ENCODE measurements at regions not wholly inside any gene's neighbourhood (a gene's known extent, or its start where the extent isn't known, plus 50 kb on each side); places are given as distances from the start of the nearest gene placed in this dataset.
"Not testable (repeated sequence)": the region's sequence is repeated elsewhere in the genome, so short reads cannot be mapped to it uniquely, and the experiment has no call there.

DNA sequence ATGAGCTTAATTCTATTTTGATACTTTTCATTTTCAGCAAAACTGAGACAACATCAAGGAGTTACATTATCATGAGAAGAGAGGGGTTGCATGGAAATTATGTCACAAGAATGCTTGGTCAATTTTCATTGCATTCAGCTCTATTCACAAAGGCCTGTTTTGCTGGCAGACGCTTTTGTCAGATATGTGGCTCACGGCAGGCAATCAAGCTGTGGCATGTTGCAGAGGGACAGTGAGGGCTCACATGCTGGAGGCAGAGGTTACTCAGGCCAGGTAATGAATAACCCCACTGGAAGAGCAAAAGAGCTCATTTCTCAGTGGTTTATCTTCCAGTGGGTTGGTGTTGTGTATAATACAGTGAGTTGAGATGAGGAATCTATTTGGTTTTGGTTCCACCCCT is 98.7 kb upstream of the RBFOX1 start:
- H3K4me1 ChIP-seq = no peaks in the 10 kb centered on the region
- intact Hi-C loops (cut with DNase I) = no loop called here
- H3K27me3 ChIP-seq = no peaks in the 10 kb centered on the region
- no peaks in the 10 kb centered on the region for H3K36me3 ChIP-seq (replicated peaks in 1 of 2; ENCODE audit: insufficient read depth in 1 of 2, low read depth in 2 of 2)
- no peaks in the 10 kb centered on the region for H3K9me3 ChIP-seq
- H3K4me3 ChIP-seq = no peak overlapping the region
- WGBS, 2 donors = 40 to 49% methylated on average over 2 of the region's 2 CpGs
- ATAC-seq (no peak), DNase-seq (no peak)
- H3K27ac ChIP-seq = no peak overlapping the region
- TF ChIP-seq, protein P1, sequence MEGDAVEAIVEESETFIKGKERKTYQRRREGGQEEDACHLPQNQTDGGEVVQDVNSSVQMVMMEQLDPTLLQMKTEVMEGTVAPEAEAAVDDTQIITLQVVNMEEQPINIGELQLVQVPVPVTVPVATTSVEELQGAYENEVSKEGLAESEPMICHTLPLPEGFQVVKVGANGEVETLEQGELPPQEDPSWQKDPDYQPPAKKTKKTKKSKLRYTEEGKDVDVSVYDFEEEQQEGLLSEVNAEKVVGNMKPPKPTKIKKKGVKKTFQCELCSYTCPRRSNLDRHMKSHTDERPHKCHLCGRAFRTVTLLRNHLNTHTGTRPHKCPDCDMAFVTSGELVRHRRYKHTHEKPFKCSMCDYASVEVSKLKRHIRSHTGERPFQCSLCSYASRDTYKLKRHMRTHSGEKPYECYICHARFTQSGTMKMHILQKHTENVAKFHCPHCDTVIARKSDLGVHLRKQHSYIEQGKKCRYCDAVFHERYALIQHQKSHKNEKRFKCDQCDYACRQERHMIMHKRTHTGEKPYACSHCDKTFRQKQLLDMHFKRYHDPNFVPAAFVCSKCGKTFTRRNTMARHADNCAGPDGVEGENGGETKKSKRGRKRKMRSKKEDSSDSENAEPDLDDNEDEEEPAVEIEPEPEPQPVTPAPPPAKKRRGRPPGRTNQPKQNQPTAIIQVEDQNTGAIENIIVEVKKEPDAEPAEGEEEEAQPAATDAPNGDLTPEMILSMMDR (IDR thresholded peaks at IDR 0.05) = no peak
- TF ChIP-seq POLR2A (IDR thresholded peaks at IDR 0.05) = no peak

DNA sequence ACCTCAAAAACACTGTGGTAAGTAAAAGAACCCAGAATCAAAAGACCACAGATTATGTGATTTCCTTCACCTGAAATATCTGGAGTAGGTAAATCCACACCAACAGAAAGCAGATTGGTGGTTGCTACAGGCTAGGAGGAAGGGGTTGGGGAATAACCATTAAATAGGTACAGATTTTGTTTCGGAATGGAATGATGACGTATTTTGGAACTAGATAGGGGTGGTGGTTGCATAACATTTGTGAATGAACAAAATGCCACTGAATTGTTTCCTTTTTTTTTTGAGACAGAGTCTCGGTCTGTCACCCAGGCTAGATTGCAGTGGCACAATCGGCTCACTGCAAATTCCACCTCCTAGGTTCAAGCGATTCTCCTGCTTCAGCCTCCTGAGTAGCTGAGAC is 100.9 kb upstream of the RBFOX1 start:
- Histone ChIP-seq H3K4me1 (no peaks in the 10 kb centered on the region), H3K9me3 (no peaks in the 10 kb centered on the region), H3K36me3 (replicated peaks in 1 of 2; ENCODE audit: insufficient read depth in 1 of 2, low read depth in 2 of 2) (no peaks in the 10 kb centered on the region), H3K4me3 (no peak overlapping the region), H3K27ac (no peak overlapping the region), H3K27me3 (no peaks in the 10 kb centered on the region)
- TF ChIP-seq, protein P1 (IDR thresholded peaks at IDR 0.05) = no peak
- no peak for TF ChIP-seq POLR2A (IDR thresholded peaks at IDR 0.05)
- WGBS, 2 donors = 81 to 83% methylated on average over 5 of the region's 5 CpGs
- DNase-seq (no peak), ATAC-seq (no peak)
- intact Hi-C loops (cut with DNase I) = no loop called here

DNA sequence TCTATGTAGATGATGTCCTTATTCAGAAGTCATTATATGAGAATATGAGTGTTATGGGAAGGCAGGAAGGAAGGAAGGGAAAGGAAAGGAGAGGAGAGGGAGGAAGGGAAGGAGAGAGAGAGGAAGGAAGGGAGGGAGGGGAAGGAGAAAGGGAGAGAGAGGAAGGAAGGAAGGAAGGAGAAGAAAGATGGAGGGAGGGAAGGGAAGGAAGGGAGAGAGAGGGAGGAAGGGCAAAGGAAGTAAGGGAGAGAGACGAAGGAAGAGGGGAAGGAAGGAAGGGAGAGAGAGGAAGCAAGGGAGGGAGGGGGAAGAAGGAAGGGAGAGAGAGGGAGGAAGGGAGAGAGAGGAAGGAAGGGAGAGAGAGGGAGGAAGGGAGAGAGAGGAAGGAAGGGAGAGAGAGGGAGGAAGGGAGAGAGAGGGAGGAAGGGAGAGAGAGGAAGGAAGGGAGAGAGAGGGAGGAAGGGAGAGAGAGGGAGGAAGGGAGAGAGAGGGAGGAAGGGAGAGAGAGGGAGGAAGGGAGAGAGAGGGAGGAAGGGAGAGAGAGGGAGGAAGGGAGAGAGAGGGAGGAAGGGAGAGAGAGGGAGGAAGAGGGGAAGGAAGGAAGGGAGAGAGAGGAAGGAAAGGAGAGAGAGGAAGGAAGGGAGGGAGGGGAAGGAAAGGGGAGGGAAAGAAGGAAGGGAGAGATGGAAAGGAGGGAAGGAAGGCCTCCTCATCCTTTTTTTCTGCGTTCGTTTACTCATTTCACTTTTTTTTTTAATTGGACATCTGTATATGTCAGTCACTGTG is 103.0 kb upstream of the RBFOX1 start:
- ATAC-seq; H3K4me1 ChIP-seq; H3K27me3 ChIP-seq; intact Hi-C loops (cut with DNase I); H3K4me3 ChIP-seq; H3K36me3 ChIP-seq (replicated peaks in 1 of 2; ENCODE audit: insufficient read depth in 1 of 2, low read depth in 2 of 2); DNase-seq; H3K27ac ChIP-seq; H3K9me3 ChIP-seq: not testable (repeated sequence)
- 42 to 73% methylated on average over 3 of the region's 3 CpGs for WGBS, 2 donors

DNA sequence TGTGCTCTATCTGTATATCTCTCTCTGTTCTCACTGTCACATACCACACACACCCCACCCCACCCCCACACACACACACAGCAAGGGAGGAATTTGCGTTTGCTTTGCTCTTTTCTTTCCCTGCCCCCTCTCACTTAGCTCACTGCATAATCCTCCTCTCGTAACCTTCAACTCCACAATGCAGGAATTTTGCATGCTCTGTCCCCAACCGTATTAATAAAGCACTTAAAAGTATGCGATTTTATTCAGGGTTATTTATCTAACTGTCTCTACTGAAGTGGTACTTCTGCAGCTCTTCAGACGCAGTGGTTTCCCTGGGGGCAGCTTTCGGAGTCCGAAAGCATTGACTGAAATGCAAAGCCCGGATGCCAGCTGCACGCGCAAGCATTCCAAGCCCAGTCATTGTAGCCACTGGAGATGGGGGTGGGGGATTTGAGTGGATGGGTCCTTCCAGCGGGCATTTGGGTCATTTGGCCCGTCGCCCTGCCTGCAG is 105.4 kb upstream of the RBFOX1 start:
- no peaks in the 10 kb centered on the region for H3K4me1 ChIP-seq
- intact Hi-C loops (cut with DNase I) = no loop called here
- no peaks in the 10 kb centered on the region for H3K36me3 ChIP-seq (replicated peaks in 1 of 2; ENCODE audit: insufficient read depth in 1 of 2, low read depth in 2 of 2)
- H3K9me3 ChIP-seq = no peaks in the 10 kb centered on the region
- 14 to 28% methylated on average over 11 to 13 of the region's 13 CpGs for WGBS, 2 donors
- no peak overlapping the region for H3K4me3 ChIP-seq
- TF ChIP-seq, protein P1 (IDR thresholded peaks at IDR 0.05) = no peak
- no peak for TF ChIP-seq POLR2A (IDR thresholded peaks at IDR 0.05)
- no peaks in the 10 kb centered on the region for H3K27me3 ChIP-seq
- no peak overlapping the region for H3K27ac ChIP-seq
- ATAC-seq (no peak), DNase-seq (no peak)

DNA sequence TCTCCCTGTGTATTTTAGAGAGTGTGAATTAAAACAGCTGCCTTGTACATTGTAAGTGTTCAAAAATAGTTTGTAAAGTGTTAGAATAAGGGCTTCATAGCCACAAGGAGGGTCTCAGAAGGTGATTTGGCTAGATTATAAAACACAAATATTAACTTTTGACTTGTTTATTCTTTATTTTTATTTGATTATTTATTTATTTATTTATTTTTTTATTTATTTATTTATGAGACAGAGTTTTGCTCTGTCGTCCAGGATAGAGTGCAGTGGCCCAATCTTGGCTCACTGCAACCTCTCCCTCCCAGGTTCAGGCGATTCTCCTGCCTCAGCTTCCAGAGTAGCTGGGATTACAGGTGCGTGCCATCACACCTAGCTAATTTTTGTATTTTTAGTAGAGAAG is 111.5 kb upstream of the RBFOX1 start:
- Histone ChIP-seq H3K36me3 (replicated peaks in 1 of 2; ENCODE audit: insufficient read depth in 1 of 2, low read depth in 2 of 2) (no peaks in the 10 kb centered on the region), H3K27ac (no peak overlapping the region), H3K4me3 (no peak overlapping the region), H3K9me3 (no peaks in the 10 kb centered on the region), H3K4me1 (no peaks in the 10 kb centered on the region), H3K27me3 (no peaks in the 10 kb centered on the region)
- DNase-seq (no peak), ATAC-seq (no peak)
- 63 to 67% methylated on average over 3 of the region's 3 CpGs for WGBS, 2 donors
- TF ChIP-seq, protein P1 (IDR thresholded peaks at IDR 0.05) = no peak
- no peak for TF ChIP-seq POLR2A (IDR thresholded peaks at IDR 0.05)
- intact Hi-C loops (cut with DNase I) = no loop called here
